Right atrium auricular region (tissue), 2 donors: ENCODE measurements at regions not wholly inside any gene's neighbourhood (a gene's known extent, or its start where the extent isn't known, plus 50 kb on each side); places are given as distances from the start of the nearest gene placed in this dataset.

ENCODE experiments used
- DNase-seq: peaks from one replicate; pipeline ENCODE4 v3.0.0-alpha.2; 2019; ENCODE audit warnings: low spot score
- H3K27ac ChIP-seq, 2 donors: fragments of 200-600 bp; sonication (generic); 1 replicate in 1 of 2; 2 replicates in 1 of 2; pipeline ENCODE4 v1.5.1; 2016 to 2019
- H3K27me3 ChIP-seq, 2 donors: fragments of 200-600 bp; sonication (generic); one replicate each; pipeline versions ENCODE4 v1.5.1 to v1.6.0; 2017 to 2019
- H3K36me3 ChIP-seq: fragments of 200-600 bp; sonication (generic); one replicate; pipeline ENCODE4 v1.5.1; 2016
- H3K4me1 ChIP-seq, 2 donors: fragments of 200-600 bp; sonication (generic); one replicate each; pipeline versions ENCODE4 v1.5.1 to v1.6.0; 2017 to 2019
- H3K4me3 ChIP-seq, 2 donors: fragments of 200-600 bp; sonication (generic); 1 replicate in 1 of 2; 2 replicates in 1 of 2; pipeline ENCODE4 v1.5.1; 2017 to 2019; ENCODE audit warnings: mild to moderate bottlenecking in 1 of 2, moderate library complexity in 1 of 2
- H3K9me3 ChIP-seq, 2 donors: fragments of 200-600 bp; sonication (generic); one replicate each; pipeline ENCODE4 v1.5.1; 2019
- TF ChIP-seq, protein P1 (sequence below), 2 donors: fragments of 200-600 bp; sonication (generic); IDR thresholded peaks; one replicate each; pipeline ENCODE4 v1.5.1; 2019; ENCODE audit warnings: antibody characterized with exemption in 2 of 2

DNA sequence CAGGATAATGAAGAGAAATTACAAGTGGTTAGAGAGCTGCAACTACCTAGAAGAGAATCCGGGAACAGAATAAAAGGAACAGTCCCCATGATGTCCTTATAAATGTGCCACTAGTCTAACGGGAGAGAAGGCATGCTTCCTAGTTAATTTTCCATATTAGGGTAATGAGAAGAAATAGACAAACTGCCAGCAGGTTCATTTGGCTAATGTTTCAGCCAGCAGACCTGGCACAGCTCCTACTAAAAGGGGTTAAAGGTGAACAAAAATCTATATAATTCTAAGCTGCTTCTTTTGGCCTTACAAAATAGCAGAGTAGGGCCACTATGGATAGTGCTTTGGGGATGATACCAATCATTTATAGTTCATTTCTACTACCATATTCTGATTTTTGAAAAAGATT is 845.3 kb upstream of the GCFC2 start:
- TF ChIP-seq, protein P1, sequence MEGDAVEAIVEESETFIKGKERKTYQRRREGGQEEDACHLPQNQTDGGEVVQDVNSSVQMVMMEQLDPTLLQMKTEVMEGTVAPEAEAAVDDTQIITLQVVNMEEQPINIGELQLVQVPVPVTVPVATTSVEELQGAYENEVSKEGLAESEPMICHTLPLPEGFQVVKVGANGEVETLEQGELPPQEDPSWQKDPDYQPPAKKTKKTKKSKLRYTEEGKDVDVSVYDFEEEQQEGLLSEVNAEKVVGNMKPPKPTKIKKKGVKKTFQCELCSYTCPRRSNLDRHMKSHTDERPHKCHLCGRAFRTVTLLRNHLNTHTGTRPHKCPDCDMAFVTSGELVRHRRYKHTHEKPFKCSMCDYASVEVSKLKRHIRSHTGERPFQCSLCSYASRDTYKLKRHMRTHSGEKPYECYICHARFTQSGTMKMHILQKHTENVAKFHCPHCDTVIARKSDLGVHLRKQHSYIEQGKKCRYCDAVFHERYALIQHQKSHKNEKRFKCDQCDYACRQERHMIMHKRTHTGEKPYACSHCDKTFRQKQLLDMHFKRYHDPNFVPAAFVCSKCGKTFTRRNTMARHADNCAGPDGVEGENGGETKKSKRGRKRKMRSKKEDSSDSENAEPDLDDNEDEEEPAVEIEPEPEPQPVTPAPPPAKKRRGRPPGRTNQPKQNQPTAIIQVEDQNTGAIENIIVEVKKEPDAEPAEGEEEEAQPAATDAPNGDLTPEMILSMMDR (IDR thresholded peaks at IDR 0.05) = no peak
- no peak overlapping the region for H3K27ac ChIP-seq
- no peak for DNase-seq

DNA sequence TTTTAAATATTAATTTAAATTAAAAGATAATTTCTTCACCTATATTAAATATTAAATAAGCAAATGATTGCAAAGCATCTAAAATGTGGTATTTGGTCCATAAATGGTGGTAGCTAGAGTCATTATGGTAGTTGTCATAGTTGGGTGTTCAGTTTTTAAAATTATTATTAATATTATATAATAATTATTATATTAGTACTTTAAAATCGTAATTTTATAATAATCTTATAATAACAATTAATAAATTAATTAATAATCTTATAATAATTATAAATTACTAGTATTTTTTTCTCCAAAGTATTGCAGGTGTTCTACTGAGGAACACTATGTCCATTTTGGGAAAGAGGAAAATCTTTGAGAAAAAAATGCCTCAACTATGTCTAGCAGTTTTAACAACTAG is 835.5 kb upstream of the GCFC2 start:
- Histone ChIP-seq H3K4me3 (no peak overlapping the region), H3K27me3 (no peaks in the 10 kb centered on the region), H3K4me1 (no peaks in the 10 kb centered on the region), H3K9me3 (no peaks in the 10 kb centered on the region), H3K36me3 (no peaks in the 10 kb centered on the region), H3K27ac (no peak overlapping the region)
- no peak for DNase-seq
- TF ChIP-seq, protein P1 (IDR thresholded peaks at IDR 0.05) = no peak

More for the DNA sequence above, 845.3 kb upstream of the GCFC2 start:
- no peaks in the 10 kb centered on the region for H3K36me3 ChIP-seq
- H3K27me3 ChIP-seq = no peaks in the 10 kb centered on the region
- no peak overlapping the region for H3K4me3 ChIP-seq
- H3K4me1 ChIP-seq = no peaks in the 10 kb centered on the region
- H3K9me3 ChIP-seq = no peaks in the 10 kb centered on the region

DNA sequence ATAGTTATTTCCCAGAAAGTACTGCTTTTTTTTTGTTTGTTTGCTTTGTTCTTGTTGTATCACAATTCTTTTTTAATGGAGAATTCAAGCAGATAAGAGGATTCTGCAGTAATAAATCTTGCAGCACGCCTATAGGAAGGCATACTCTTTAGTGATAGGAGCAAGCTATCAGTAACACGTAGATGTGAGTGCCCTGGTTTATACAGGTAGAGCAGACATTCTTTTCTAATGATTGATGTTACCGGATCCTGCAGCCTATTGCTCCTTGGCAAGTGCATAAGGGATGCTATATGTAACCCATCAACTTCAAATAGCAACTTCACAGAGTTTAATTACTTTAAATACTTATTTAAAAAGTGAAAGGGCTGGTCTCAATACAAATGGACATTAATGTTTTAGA is 834.2 kb upstream of the GCFC2 start:
- no peak for DNase-seq
- Histone ChIP-seq H3K27me3 (no peaks in the 10 kb centered on the region), H3K4me1 (no peaks in the 10 kb centered on the region), H3K27ac (no peak overlapping the region), H3K4me3 (no peak overlapping the region), H3K9me3 (no peaks in the 10 kb centered on the region), H3K36me3 (no peaks in the 10 kb centered on the region)
- TF ChIP-seq, protein P1 (IDR thresholded peaks at IDR 0.05) = no peak

DNA sequence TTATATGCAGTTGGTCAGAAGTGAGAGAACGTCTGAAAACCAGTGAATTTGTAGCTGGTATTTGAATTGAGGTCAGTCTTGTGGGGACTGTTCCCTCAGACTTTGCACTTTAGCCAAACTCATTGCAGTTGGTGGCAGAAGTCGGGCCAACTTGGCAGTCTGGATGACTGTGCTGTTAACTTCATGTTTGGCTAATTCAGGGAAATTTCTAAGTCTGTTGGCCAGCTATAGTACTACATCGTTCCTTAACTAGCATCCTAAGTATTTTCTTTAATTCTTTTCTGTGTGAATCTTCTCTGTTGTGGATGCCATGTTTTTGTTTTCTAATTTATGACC is 806.8 kb upstream of the GCFC2 start:
- H3K4me3 ChIP-seq = no peak overlapping the region
- TF ChIP-seq, protein P1 (IDR thresholded peaks at IDR 0.05) = no peak

DNA sequence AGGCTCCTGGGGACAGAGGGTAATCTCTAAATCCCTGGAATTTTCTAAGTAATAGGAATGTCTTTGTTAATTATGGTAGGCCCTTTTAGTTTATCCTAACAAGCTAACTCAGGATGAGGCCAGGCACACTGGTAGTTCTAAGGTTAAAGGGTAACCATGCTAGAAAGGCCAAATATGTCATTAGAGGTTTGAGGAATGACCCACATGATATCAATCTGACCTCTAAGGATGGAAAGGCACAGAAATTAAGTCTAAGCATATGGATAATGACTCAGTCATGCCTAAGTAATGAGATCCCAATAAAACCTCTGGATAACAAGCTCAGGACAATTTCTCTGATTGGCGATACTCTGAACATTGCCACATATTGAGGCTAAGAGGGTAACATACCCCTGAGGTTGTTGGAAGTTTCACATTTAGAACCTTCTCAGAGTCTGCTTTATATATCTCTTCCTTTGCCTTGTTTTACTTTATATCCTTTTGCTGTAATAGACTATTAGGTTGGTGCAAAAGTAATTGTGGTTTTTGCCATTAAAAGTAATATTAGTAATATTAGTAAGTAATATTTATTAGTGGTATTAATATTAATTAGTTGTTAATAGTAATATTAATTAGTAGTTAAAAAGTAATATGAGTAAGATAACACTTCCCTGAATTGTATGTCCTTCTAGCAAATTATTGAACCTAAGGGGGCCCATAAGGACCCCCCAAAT is 806.3 kb upstream of the GCFC2 start:
- H3K27ac ChIP-seq = no peak overlapping the region
- TF ChIP-seq, protein P1 (IDR thresholded peaks at IDR 0.05) = no peak

More for the DNA sequence above, 806.8 kb upstream of the GCFC2 start:
- no peaks in the 10 kb centered on the region for H3K9me3 ChIP-seq
- H3K27me3 ChIP-seq = no peaks in the 10 kb centered on the region
- no peak for DNase-seq
- H3K36me3 ChIP-seq = no peaks in the 10 kb centered on the region
- H3K27ac ChIP-seq = no peak overlapping the region
- H3K4me1 ChIP-seq = no peaks in the 10 kb centered on the region

More for the DNA sequence above, 806.3 kb upstream of the GCFC2 start:
- Histone ChIP-seq H3K4me1 (no peaks in the 10 kb centered on the region), H3K9me3 (no peaks in the 10 kb centered on the region), H3K4me3 (no peak overlapping the region), H3K36me3 (no peaks in the 10 kb centered on the region), H3K27me3 (no peaks in the 10 kb centered on the region)
- DNase-seq = no peak
